ENCODE measurements at regions not wholly inside any gene's neighbourhood (a gene's known extent, or its start where the extent isn't known, plus 50 kb on each side); places are given as distances from the start of the nearest gene placed in this dataset.

DNA sequence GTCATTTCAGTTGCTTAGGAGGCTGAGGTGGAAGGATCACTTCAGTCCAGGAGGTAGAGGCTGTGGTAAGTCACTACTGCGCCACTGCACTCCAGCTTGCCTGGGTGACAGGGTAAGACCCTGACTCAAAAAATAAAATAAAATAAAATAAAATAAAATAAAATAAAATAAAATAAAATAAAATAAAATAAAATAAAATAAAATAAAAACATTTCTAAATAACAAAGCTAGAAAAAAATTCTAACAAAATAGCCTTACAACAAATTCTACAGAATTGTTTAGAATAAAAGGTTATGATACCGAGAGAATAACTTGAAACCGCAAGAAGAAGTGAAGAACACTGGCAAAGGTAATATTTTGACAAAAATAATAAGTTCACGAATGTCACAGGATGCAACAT lies 794.3 kb downstream of the NR2F2 start:
- no peak overlapping the region for H3K27ac ChIP-seq (replicated peaks)
- DNase-seq = no peak
- no peak overlapping the region for H3K4me3 ChIP-seq
- H3K36me3 ChIP-seq = no peaks in the 10 kb centered on the region
- H3K4me1 ChIP-seq = no peaks in the 10 kb centered on the region
- intact Hi-C loops (cut with micrococcal nuclease) = no loop called here
- no peaks in the 10 kb centered on the region for H3K27me3 ChIP-seq (ENCODE audit: low read depth)
- peaks cover 36% of the 10 kb centered on the region for H3K9me3 ChIP-seq (replicated peaks)
- TF ChIP-seq, protein P1, sequence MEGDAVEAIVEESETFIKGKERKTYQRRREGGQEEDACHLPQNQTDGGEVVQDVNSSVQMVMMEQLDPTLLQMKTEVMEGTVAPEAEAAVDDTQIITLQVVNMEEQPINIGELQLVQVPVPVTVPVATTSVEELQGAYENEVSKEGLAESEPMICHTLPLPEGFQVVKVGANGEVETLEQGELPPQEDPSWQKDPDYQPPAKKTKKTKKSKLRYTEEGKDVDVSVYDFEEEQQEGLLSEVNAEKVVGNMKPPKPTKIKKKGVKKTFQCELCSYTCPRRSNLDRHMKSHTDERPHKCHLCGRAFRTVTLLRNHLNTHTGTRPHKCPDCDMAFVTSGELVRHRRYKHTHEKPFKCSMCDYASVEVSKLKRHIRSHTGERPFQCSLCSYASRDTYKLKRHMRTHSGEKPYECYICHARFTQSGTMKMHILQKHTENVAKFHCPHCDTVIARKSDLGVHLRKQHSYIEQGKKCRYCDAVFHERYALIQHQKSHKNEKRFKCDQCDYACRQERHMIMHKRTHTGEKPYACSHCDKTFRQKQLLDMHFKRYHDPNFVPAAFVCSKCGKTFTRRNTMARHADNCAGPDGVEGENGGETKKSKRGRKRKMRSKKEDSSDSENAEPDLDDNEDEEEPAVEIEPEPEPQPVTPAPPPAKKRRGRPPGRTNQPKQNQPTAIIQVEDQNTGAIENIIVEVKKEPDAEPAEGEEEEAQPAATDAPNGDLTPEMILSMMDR (IDR thresholded peaks at IDR 0.05; ENCODE audit: borderline replicate concordance) = no peak

DNA sequence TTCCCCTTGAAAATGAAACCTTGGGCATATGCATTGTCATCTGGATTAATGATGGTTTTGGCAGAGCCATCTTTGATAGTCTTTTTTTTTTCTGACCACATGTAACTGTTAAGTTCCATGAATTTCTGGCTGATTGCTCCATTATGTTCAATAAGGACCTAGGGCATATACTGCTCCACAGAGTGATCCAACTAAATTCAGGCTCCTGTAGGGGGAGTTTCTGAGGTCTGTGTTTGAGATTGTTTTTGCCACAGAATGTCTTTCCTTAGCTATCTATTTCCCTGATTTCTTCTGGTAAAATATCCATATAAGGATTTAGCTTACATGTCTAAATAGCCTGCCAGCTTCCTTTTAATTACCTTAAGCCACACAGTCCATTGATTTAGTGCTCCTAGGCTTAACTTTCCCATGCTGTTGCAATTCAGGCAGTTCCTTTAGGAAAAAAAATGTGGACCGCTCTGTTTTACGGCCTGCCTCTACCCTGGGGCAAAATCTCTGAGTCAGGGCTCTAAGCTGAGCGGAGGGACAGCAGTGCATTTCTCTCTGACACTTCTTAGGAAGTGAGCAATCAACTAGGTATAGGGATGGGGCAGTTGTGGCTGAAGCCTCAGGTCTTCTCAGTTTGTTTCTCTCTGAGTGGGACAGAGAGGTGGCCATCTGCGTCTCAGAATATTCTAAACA lies 796.2 kb downstream of the NR2F2 start:
- intact Hi-C loops (cut with micrococcal nuclease) = no loop called here
- Histone ChIP-seq H3K4me3 (no peak overlapping the region), H3K4me1 (no peaks in the 10 kb centered on the region), H3K27me3 (ENCODE audit: low read depth) (no peaks in the 10 kb centered on the region), H3K27ac (replicated peaks) (no peak overlapping the region), H3K36me3 (no peaks in the 10 kb centered on the region), H3K9me3 (replicated peaks) (peaks cover 32% of the 10 kb centered on the region)
- TF ChIP-seq, protein P1 (IDR thresholded peaks at IDR 0.05; ENCODE audit: borderline replicate concordance) = no peak
- DNase-seq = no peak

DNA sequence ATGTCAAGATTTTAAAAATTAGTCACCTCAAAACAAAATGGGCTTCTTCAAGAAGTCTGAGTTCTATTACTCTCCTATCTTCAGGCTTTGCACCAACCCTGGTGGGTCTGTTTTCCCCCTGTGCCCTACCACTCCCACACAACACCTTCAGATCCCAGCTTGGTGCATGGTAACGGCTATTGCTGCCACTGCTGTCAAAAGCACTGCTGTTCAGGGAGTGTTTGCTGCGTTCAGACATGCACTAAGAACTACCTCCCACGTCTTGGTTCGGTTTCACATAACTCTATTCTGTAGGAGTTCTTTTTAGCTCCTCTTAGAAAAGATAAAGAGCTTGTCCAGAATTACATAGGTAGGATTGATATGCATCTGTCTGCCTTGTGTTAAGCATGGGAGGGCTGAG lies 799.2 kb downstream of the NR2F2 start:
- Histone ChIP-seq H3K9me3 (replicated peaks) (peaks cover 36% of the 10 kb centered on the region), H3K4me1 (no peaks in the 10 kb centered on the region), H3K27me3 (ENCODE audit: low read depth) (no peaks in the 10 kb centered on the region), H3K4me3 (no peak overlapping the region), H3K27ac (replicated peaks) (no peak overlapping the region), H3K36me3 (no peaks in the 10 kb centered on the region)
- intact Hi-C loops (cut with micrococcal nuclease) = no loop called here
- TF ChIP-seq, protein P1 (IDR thresholded peaks at IDR 0.05; ENCODE audit: borderline replicate concordance) = no peak
- no peak for DNase-seq

DNA sequence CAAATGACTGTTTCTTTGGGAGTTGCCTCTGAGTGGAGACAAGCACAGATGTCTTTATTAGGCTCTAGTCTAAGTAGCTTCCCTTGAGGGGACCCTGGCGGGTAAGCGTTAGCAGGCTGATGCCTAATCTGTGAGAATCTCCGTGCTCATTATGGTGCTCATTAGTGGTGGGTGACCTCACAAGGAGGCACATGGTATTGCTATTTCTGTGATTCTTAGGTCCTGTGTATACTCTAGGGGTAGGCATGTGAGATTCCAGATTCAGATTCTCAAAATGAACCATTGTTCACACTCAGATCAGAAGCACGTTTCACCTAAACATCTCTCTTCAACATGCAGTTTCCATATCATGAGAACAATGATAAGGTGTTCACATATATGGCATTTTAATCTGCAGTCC lies 809.7 kb downstream of the NR2F2 start:
- intact Hi-C loops (cut with micrococcal nuclease) = no loop called here
- no peak for DNase-seq
- TF ChIP-seq, protein P1 (IDR thresholded peaks at IDR 0.05; ENCODE audit: borderline replicate concordance) = no peak
- H3K9me3 ChIP-seq (replicated peaks) = no peaks in the 10 kb centered on the region
- H3K4me3 ChIP-seq = no peak overlapping the region
- H3K27ac ChIP-seq (replicated peaks) = no peak overlapping the region
- no peaks in the 10 kb centered on the region for H3K4me1 ChIP-seq
- no peaks in the 10 kb centered on the region for H3K36me3 ChIP-seq
- H3K27me3 ChIP-seq (ENCODE audit: low read depth) = peaks cover 4% of the 10 kb centered on the region

GRCh38 chr15:97141360-97141759 lies 810.9 kb downstream of the NR2F2 start:
- intact Hi-C loops (cut with micrococcal nuclease) = no loop called here
- H3K36me3 ChIP-seq = no peaks in the 10 kb centered on the region
- H3K27ac ChIP-seq (replicated peaks) = no peak overlapping the region
- H3K4me3 ChIP-seq = no peak overlapping the region
- peaks cover 4% of the 10 kb centered on the region for H3K27me3 ChIP-seq (ENCODE audit: low read depth)
- TF ChIP-seq, protein P1 (IDR thresholded peaks at IDR 0.05; ENCODE audit: borderline replicate concordance) = no peak
- H3K4me1 ChIP-seq = no peaks in the 10 kb centered on the region
- no peak for DNase-seq
- H3K9me3 ChIP-seq (replicated peaks) = peaks cover 7% of the 10 kb centered on the region
